Fibroblast of skin of right biceps (primary cell): ENCODE measurements at regions not wholly inside any gene's neighbourhood (a gene's known extent, or its start where the extent isn't known, plus 50 kb on each side); places are given as distances from the start of the nearest gene placed in this dataset.
"Not testable (repeated sequence)": the region's sequence is repeated elsewhere in the genome, so short reads cannot be mapped to it uniquely, and the experiment has no call there.

Experiments
- DNase-seq: peaks from one replicate; pipeline ENCODE4 v3.0.0-alpha.2; 2013

DNA sequence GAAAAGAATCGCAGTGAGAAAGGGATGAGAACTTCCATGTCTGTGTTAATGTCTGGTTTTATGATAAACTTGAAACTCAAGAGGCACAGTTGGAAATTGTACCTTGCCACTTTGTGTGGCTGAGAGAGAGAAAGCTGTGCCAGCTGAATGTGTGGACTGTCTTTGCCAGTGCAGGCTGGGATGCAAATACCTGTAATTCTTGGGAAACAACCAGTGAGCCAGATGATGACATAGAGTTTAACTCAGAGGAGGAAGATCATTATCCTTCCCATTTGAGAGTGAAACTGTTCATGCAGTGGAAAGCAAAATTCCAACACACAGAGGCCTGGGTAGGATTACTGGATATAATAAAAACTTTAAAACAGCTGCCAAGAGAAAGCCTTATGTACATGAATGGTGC lies 141.5 kb upstream of the NPAP1 start:
- not testable (repeated sequence) for DNase-seq

DNA sequence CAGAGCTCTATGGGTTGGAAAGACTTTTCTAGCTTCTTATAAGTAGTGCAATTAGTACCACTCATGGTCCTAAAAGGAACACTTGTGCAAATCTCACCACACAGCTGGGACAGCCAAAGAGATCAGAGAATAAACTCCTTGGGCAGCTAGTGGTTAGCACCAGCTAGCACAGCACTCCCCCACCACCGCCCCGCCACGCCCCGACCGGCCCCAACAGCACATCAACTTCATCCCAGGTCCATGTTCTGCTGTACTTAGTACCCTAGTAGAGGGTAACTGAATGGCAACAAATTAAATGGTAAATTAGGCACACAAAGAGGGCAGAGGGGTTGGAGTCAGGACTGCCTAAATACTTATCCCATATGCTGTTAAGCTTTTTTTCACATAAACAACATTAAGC lies 118.3 kb upstream of the NPAP1 start:
- not testable (repeated sequence) for DNase-seq

DNA sequence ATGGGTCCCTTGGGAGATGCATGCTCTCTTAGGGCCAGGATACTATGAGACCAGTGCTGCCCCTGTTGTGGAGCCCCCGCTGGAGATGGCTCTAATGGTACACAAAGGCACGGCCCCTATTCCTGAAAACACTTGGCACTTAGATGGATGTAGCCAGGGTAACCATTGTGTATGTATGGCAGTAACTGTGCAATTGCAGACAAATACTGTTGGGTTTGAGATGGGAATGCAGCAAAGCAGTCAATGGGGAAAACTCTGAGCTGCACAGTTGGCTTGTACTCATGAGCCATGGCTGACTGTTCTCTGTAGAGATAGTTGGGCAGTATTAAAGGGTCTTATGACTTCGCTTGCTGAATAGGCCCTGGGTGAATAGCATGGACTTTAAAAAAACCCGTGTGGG lies 67.9 kb upstream of the NPAP1 start:
- DNase-seq = no peak

DNA sequence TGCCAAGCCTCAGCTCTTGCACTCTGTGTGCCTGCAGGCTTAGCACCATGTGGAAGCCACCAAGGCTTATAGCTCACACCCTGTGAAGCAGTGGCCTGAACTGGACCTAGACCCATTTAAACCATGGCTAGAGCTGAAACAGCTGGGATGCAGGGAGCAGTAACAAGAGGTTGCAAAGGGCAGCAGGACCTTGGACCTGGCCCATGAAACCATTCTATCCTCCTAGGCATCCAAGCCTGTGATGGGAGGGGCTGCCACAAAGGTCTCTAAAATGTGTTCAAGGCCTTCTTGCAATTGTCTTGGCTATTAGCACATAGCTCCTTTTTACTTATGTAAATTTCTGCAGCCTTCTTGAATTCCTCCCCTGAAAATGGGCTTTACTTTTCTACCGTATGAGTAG lies 57.9 kb upstream of the NPAP1 start:
- no peak for DNase-seq

DNA sequence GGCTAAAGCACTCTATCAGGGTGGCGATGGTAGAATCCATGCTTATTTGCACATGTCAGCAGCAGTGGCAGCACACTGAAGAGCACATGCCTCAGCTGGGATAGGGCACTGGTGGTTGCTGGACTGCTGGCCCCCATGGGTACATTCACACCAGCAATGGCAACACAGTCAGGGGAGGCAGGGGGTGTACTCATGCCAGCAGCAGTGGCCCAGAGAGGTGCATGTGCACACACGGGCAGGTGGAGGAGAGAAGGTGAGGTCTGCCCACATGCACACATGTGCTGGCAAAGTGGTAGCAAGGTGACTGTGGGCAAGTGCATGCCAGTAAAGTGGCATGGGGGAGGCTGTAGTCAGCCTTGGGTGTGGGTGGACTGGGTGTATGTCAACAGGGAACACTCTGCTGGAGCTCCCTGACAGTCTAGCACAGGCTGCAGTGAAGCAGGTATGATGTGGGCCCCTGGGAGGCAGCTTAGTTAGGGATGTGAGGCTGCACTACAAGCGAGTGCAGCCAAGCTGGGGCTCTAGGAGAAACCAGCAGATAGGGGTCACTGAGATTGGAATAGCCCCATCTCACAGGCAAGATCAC lies 53.9 kb upstream of the NPAP1 start:
- DNase-seq = no peak
